Osteocyte (in vitro differentiated cells): ENCODE measurements at regions not wholly inside any gene's neighbourhood (a gene's known extent, or its start where the extent isn't known, plus 50 kb on each side); places are given as distances from the start of the nearest gene placed in this dataset.

Source experiments
- DNase-seq: peaks from one replicate; pipeline ENCODE4 v3.0.0; 2021; ENCODE audit warnings: mixed read lengths; ENCODE audit not compliant: unreplicated experiment; ENCODE audit errors: extremely low spot score
- H3K27ac Mint-ChIP-seq: one replicate; pipeline ENCODE4 v1.8.0; 2021; ENCODE audit warnings: mild to moderate bottlenecking, mixed read lengths; ENCODE audit not compliant: unreplicated experiment
- H3K27me3 Mint-ChIP-seq: one replicate; pipeline ENCODE4 v1.8.0; 2021; ENCODE audit warnings: mixed read lengths; ENCODE audit not compliant: unreplicated experiment
- H3K36me3 Mint-ChIP-seq: one replicate; pipeline ENCODE4 v1.8.0; 2021; ENCODE audit warnings: mixed read lengths; ENCODE audit not compliant: unreplicated experiment
- H3K4me1 Mint-ChIP-seq: one replicate; pipeline ENCODE4 v1.8.0; 2021; ENCODE audit warnings: mixed read lengths; ENCODE audit not compliant: unreplicated experiment
- H3K4me3 Mint-ChIP-seq: one replicate; pipeline ENCODE4 v1.8.0; 2021; ENCODE audit warnings: mild to moderate bottlenecking, moderate library complexity, mixed read lengths; ENCODE audit not compliant: unreplicated experiment
- H3K9me3 Mint-ChIP-seq: one replicate; pipeline ENCODE4 v1.8.0; 2021; ENCODE audit warnings: mixed read lengths; ENCODE audit not compliant: unreplicated experiment
- TF ChIP-seq, protein P1 (sequence below): fragments of 200-600 bp; sonication (generic); IDR thresholded peaks from 2 replicates; pipeline ENCODE4 v1.5.0; 2021; ENCODE audit warnings: antibody characterized with exemption, mild to moderate bottlenecking, moderate library complexity

DNA sequence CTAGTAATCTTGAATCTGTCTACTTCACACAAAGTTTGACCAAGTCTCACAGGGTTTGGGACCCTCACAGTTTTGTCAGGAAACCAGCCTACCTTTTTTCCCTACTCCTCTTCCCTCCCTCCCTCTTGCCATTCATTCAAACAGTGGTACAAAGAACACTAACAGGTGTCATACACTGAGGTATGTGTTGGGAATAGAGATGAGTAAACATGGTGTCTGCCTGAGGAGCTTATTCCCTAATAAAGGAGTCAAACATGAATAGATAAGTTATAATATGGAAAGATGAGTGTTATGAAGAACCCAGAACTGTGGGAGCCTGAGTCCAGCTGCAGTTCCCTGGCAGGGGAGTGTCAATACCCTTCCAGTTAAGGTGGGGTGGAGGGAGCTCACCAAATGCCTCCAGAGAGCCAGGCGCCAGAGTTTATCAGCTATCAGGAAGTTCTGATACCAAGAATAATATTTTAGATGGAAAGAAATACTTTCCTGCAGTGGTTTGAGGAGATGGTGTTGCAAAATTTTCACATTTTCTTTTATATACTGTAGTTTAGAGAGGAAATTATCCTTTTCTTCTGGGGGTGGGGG lies 183.4 kb upstream of the NR3C1 start:
- Mint-ChIP-seq H3K4me1 (peaks cover 7% of the 10 kb centered on the region), H3K4me3 (no peak overlapping the region), H3K27me3 (peaks cover 2% of the 10 kb centered on the region), H3K36me3 (no peaks in the 10 kb centered on the region), H3K27ac (no peak overlapping the region), H3K9me3 (no peaks in the 10 kb centered on the region)
- no peak for DNase-seq
- TF ChIP-seq, protein P1, sequence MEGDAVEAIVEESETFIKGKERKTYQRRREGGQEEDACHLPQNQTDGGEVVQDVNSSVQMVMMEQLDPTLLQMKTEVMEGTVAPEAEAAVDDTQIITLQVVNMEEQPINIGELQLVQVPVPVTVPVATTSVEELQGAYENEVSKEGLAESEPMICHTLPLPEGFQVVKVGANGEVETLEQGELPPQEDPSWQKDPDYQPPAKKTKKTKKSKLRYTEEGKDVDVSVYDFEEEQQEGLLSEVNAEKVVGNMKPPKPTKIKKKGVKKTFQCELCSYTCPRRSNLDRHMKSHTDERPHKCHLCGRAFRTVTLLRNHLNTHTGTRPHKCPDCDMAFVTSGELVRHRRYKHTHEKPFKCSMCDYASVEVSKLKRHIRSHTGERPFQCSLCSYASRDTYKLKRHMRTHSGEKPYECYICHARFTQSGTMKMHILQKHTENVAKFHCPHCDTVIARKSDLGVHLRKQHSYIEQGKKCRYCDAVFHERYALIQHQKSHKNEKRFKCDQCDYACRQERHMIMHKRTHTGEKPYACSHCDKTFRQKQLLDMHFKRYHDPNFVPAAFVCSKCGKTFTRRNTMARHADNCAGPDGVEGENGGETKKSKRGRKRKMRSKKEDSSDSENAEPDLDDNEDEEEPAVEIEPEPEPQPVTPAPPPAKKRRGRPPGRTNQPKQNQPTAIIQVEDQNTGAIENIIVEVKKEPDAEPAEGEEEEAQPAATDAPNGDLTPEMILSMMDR, result no peak

DNA sequence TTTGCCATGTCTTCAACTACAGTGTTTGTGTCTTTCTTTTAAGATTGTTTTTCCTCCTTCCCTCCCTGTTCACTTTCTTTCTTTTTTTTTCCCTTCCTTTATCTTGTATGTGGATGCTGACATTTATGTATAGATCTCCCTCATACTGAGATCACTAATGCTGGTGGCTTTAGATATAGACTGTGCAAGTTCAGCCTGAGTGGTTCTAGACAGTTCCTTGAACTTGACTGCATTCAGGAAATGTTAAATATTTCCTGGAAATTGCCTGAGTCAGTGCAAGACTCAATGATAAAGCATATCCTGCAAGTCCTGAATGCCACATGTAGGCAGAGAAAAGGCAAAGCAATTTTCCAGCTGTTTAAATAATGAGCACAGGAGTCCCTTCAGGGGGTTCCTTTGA lies 182.5 kb upstream of the NR3C1 start:
- Mint-ChIP-seq H3K4me3 (no peak overlapping the region), H3K9me3 (no peaks in the 10 kb centered on the region), H3K27me3 (peaks cover 2% of the 10 kb centered on the region), H3K4me1 (peaks cover 7% of the 10 kb centered on the region), H3K27ac (peak overlapping the region; percentile 52), H3K36me3 (no peaks in the 10 kb centered on the region)
- no peak for DNase-seq
- TF ChIP-seq, protein P1, result no peak

DNA sequence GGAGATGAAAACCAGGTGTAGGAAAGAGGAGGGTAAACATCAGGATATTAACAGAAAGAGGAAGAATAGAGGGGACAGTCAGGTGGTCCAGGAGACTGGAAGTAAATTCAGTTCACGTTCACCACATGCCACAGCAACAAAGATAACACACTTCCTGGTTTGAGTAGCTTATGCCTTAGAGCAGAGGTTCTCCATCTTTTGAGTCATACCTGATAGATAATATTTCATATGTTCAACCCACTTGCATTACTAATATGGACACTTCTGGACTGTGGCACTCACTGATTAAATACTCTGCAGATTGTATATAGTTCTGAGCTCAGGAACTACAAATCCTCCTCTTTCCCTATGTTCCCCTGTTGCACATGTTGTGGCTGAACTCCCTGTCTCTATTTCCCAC lies 179.9 kb upstream of the NR3C1 start:
- Mint-ChIP-seq H3K4me1 (peaks cover 8% of the 10 kb centered on the region), H3K36me3 (peaks cover 3% of the 10 kb centered on the region), H3K27ac (no peak overlapping the region), H3K4me3 (no peak overlapping the region), H3K27me3 (peaks cover 2% of the 10 kb centered on the region), H3K9me3 (peaks cover 5% of the 10 kb centered on the region)
- TF ChIP-seq, protein P1, result no peak
- no peak for DNase-seq

DNA sequence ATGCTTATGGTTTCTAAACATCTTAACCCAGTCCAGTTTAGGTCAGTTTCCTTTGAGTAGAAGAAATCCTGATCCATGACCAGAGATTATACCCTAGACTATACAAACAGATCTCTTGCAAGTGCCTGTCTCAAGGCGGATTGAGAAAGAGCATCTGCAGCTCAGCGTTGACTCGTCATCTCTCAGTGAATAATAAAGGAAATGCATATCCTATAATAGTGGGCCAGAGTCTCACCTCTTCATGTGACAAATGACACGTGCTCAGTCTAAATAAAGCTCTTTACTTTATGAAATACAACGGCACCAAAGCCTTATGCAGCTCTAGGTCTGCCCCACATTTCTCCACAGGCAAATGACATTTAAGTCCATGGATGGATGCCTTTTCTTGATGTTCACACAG lies 179.4 kb upstream of the NR3C1 start:
- Mint-ChIP-seq H3K9me3 (peaks cover 5% of the 10 kb centered on the region), H3K4me1 (peaks cover 9% of the 10 kb centered on the region), H3K27ac (no peak overlapping the region), H3K4me3 (no peak overlapping the region), H3K27me3 (peaks cover 2% of the 10 kb centered on the region), H3K36me3 (peaks cover 3% of the 10 kb centered on the region)
- TF ChIP-seq, protein P1, result no peak
- no peak for DNase-seq

DNA sequence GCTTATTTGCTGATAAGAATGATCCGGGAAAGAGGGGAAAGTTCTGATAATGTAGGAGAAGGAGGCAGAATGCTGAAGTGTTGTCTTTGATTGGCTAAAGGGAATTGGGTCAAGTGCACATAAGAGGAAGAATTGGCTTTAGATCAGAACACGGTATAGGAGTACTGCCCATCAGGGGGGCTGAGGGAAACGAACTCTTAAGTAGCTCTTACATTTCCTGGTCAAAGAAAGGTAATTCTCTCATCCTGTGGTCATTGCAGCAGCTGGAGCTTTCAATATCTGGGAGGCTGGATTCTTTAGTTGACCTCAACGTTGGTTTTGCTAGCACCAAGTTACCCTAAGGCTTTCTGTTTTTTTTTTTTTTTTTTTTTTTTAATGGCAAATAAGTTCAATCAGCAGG lies 178.7 kb upstream of the NR3C1 start:
- H3K9me3 Mint-ChIP-seq, result peaks cover 5% of the 10 kb centered on the region
- H3K36me3 Mint-ChIP-seq, result peaks cover 3% of the 10 kb centered on the region
- peaks cover 14% of the 10 kb centered on the region for H3K4me1 Mint-ChIP-seq
- no peak overlapping the region for H3K27ac Mint-ChIP-seq
- H3K4me3 Mint-ChIP-seq, result no peak overlapping the region
- no peak for DNase-seq
- TF ChIP-seq, protein P1, result no peak
- peaks cover 2% of the 10 kb centered on the region for H3K27me3 Mint-ChIP-seq
